IMR-90 (cell line): ENCODE measurements at regions not wholly inside any gene's neighbourhood (a gene's known extent, or its start where the extent isn't known, plus 50 kb on each side); places are given as distances from the start of the nearest gene placed in this dataset.

Source experiments
- CTCF ChIP-seq: conservative IDR thresholded peaks from 2 replicates; pipeline ENCODE4 v1.5.1; 2012; ENCODE audit warnings: mild to moderate bottlenecking, low read depth, low read length, improper control_type of control experiment
- MAZ ChIP-seq: IDR thresholded peaks from 2 replicates; pipeline ENCODE4 v1.6.1; 2012; ENCODE audit warnings: low read depth, mild to moderate bottlenecking, low read length, improper control_type of control experiment, moderate library complexity, borderline replicate concordance
- POLR2A ChIP-seq: IDR thresholded peaks from 2 replicates; pipeline ENCODE4 v1.6.1; 2012; ENCODE audit warnings: mild to moderate bottlenecking, low read depth, low read length
- SMC3 ChIP-seq: fragments of 150-350 bp; IDR thresholded peaks from 2 replicates; pipeline ENCODE4 v1.6.1; 2016; ENCODE audit warnings: low read depth, mild to moderate bottlenecking, antibody characterized with exemption, low read length, moderate library complexity

GRCh38 chr9:79485258-79485657 is 86.5 kb upstream of the TLE4 start:
- TF ChIP-seq CTCF (no peak), POLR2A (no peak), SMC3 (no peak), MAZ (no peak)
